SKM-1 treated with dmso at 0.1 percent for 144 hours (cell line): ENCODE measurements at regions not wholly inside any gene's neighbourhood (a gene's known extent, or its start where the extent isn't known, plus 50 kb on each side); places are given as distances from the start of the nearest gene placed in this dataset.

Experiments used
- DNase-seq: peaks from one replicate; lab custom pipeline; 2025; ENCODE audit not compliant: unreplicated experiment; lab: John Stamatoyannopoulos, UW

DNA sequence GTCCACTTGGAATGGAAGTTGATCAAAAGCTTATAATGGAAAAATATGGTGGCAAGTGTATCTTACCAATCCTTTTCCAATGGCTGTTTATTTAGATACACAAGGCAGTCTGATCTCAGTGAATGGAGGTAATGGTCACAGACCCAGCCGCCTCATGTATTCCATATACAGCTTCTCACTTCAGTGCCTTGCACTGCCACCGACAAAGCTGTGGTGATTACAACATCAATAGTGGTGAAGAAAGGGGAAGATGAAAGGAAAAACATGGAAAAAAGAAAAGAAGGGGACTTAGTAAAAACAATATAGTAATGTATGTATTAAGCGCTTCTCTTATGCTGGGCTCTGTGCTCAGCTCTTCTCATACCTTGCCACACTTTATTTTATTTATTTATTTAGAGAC is 297.3 kb upstream of the RASA1 start:
- peak; percentile 35 for DNase-seq

DNA sequence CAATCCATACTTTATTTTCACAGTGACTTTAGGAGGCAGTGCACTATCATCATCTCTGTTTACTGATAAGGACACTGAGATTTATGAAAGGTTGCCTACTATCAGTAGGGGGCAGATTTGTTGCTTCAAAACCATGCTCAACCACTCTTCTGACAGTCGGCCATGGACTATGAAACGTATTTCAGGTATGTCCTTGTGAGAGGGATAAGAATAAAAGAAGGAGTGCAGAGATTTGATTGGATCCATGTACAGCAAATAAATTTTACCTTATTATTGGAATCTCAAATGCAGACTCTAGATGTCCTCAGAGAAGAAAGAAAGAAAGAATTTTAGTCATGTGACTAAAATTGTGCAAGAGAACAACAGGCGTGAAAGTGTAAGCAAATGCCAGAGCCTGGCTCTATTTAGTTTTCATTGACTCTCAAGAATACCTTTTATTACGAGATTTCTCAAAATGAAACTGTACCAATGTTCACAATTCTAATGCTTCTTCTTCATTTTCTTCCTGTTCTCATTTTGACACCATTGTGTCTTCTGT is 296.6 kb upstream of the RASA1 start:
- no peak for DNase-seq

DNA sequence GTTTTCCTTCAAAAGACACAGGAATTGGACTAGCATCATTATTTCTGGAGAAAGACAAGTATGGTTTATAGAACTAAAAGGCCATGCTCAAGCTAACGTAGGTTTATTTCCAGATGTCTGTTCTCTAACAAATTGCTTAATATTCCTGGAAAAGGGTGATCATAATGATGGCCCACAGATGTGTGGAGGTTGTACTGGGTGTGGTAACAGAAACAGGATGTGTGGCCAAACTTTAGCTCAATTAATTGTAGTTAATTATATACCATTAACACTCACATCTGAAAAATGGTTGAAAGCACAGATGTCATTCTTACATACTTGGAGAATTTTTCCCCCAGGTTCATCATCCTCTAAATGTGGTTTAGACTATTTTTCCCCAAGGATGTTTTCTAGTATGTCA is 292.7 kb upstream of the RASA1 start:
- DNase-seq, result no peak

- no peak for DNase-seq
Measured at GRCh38 chr5:86977190-86977589, 290.5 kb upstream of the RASA1 start.

DNA sequence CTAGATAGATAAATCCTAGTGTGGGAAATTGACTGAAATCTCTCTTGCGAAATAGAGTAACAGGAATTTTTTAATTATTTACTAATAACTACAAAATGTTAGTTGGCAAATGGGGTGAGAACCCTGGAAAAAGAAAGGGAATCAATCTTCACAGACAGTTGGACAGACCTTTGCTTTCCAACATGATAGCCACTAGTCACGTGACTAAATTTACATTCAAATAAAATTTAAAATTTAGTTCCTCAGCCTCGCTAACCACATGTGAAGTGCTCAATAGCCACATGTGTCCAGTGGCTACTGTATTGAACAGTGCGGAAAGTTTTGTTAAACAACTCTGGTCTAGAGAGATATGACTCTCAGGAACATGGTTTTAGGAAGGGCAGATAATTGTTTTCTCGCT is 289.9 kb upstream of the RASA1 start:
- DNase-seq, result no peak

GRCh38 chr5:86979811-86980411 is 287.8 kb upstream of the RASA1 start:
- peak; percentile 85 for DNase-seq

- no peak for DNase-seq
Measured at GRCh38 chr5:86981898-86982297, 285.8 kb upstream of the RASA1 start.

DNA sequence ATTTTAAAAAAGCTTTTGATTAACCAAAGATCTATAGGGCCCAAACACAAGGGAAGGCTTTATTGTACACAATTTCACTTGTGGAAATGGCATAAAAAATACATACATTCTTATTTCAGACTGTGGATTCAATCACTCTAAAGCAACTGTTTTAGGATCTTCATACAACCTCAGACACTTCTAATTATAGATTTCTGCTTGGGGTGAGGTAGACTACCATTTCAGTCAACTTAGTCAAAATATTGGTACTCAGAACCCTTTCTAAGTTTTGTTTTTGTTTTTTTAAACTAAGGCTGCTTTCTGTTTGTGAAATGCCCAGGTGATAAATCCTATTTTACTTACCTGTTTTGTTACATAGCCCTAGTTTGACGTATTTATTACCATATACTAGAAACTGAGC is 284.5 kb upstream of the RASA1 start:
- DNase-seq, result no peak

DNA sequence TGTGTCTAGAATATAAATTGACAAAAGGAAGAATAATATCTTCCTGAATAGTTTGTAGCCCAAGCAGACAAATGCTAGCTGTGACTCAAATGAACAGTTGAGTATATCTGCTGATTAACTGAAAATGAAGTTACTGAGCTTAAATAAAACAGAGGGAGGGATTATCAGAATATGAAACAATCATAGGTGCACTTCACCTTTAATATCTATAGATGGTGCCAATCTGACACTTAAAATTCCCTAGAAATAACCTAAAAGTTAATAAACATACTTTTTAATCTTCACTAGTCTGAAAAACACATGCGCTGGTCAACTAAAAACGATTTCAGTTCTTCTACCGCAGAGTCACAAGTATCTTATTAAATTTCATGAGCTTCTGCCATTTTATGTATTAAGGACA is 280.8 kb upstream of the RASA1 start:
- DNase-seq, result no peak

- no peak for DNase-seq
Measured at GRCh38 chr5:86997516-86997915, 270.2 kb upstream of the RASA1 start.

- DNase-seq, result no peak
Measured at GRCh38 chr5:86999951-87000350, 267.7 kb upstream of the RASA1 start.

DNA sequence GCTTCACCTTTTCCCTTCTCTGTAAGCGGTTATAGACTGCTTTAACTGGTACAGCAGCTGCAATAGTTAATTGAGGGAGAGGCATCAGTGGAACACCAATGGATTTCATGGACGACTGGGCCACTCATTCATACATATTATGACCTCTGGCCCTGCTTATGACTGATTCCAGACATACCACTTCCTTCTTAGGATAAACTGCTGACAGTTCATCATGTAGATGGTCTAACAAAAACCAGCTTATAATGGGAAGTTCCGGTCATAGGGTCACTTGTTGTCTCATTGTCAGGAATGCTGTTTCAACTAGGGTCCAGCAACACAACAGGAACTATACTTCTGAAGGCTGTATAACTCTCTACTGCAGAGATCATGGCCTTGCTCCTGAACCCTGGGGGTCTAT is 265.2 kb upstream of the RASA1 start:
- DNase-seq, result no peak

GRCh38 chr5:87004101-87004500 is 263.6 kb upstream of the RASA1 start:
- no peak for DNase-seq

- DNase-seq, result no peak
Measured at GRCh38 chr5:87007737-87008136, 259.9 kb upstream of the RASA1 start.

- no peak for DNase-seq
Measured at GRCh38 chr5:87008751-87009560, 258.7 kb upstream of the RASA1 start.

DNA sequence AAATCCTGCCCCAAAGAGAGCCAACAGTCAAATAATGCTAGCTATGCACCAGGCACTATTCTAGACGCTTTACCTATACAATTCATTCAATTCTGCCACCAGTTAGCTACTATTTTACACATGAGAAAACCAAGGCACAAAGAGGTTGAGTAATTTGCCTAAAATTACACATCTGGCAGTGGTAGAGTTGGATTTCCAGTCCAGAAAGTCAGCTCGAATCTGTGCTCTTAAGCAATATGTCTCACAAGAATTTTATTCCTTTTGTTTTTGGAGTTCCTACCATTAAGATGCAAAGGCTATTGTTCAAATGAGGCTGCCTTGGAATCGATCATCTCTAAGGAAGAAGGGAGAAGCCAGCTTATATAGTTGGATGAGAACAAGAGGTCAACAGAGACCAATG is 256.9 kb upstream of the RASA1 start:
- no peak for DNase-seq

GRCh38 chr5:87015901-87016300 is 251.8 kb upstream of the RASA1 start:
- peak; percentile 79 for DNase-seq

DNA sequence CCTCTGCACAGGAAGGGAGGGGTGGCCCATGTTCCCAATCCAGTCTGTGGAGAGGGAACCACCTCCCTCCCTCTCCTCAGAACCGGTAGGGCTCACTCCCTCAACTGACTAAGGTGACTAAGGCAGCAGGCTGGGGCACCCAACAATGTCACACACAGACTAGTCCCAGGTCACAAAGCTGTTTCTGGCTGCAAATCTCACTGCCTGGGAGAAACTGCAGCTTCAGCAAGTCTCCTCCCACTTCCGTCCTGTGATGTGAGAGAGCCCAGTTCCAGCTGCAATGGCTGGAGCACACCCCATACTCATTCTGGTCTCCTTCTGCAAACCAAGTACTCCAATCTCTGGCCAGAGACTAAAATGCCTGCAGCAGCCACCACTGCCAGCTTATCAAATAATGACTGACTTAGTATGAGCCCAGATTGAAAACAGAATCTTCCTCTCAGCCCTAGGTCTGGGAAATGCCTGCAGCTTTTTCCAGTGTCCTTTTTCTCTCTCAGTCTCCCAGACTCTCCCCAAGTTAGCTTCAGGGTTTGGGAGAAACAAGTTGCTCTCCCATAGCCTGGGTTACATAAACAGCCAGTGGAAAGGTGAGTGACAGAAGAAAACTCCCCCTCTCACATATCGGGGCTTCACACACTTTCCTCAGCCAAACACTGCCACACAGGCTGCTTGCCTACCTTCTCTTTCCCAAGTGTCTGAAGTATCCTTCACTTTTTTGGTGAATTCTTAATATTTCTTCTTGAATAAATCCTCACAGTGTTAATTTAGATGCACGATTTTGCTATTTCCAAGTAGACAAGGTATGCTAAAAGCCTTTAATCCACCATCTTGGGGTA is 247.4 kb upstream of the RASA1 start:
- DNase-seq, result no peak

- DNase-seq, result no peak
Measured at GRCh38 chr5:87022415-87022814, 245.3 kb upstream of the RASA1 start.

- DNase-seq, result no peak
Measured at GRCh38 chr5:87027570-87027969, 240.1 kb upstream of the RASA1 start.

- no peak for DNase-seq
Measured at GRCh38 chr5:87029951-87030350, 237.7 kb upstream of the RASA1 start.

DNA sequence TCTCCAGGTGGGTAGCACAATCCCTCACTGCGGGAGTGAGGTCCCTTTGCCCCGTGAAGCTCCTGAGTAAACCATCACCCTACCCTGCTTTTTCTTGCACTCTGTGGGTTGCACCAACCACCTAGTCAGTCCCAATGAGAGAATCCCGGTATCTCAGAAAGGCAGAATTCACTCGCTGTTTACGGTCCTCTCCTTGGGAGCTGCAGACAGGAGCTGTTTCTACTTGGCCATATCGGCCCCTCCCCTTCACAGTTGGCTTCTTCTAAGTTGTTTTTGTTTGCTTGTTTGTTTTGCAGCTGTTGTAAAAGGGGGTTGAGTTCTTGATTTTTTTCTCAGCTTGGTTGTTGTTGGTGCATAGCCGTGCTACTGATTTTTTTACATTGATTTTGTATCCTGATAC is 237.0 kb upstream of the RASA1 start:
- no peak for DNase-seq
